ENCODE measurements at regions not wholly inside any gene's neighbourhood (a gene's known extent, or its start where the extent isn't known, plus 50 kb on each side); places are given as distances from the start of the nearest gene placed in this dataset.

DNA sequence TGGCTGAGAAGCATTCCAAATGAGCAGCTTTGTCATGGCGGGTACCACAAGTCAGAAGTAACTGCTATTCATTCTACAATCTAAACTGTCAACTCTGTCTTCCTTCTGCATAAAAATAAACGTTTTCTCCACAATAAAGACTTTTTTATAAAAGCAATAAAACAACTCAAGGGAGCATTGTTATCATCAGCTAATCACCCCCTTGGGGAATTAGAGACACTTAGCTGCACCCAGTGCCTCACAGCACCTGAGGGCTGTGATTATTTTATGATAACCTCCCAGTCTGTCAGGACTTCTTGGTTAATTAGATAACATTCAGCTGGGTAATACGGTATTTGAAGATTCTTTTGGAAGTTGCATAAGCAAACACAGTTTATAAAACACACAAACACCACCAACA is 155.6 kb downstream of the PPP1R3A start:
- TF ChIP-seq LEF1 (IDR thresholded peaks at IDR 0.05; ENCODE audit: borderline replicate concordance), result no peak
- TF ChIP-seq SUZ12 (IDR thresholded peaks at IDR 0.05), result no peak
- TF ChIP-seq NFRKB (IDR thresholded peaks at IDR 0.05), result no peak
- no peak for TF ChIP-seq FOXM1 (IDR thresholded peaks at IDR 0.05; ENCODE audit: borderline replicate concordance)
- TF ChIP-seq, protein P1, sequence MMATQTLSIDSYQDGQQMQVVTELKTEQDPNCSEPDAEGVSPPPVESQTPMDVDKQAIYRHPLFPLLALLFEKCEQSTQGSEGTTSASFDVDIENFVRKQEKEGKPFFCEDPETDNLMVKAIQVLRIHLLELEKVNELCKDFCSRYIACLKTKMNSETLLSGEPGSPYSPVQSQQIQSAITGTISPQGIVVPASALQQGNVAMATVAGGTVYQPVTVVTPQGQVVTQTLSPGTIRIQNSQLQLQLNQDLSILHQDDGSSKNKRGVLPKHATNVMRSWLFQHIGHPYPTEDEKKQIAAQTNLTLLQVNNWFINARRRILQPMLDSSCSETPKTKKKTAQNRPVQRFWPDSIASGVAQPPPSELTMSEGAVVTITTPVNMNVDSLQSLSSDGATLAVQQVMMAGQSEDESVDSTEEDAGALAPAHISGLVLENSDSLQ (IDR thresholded peaks at IDR 0.05), result no peak
- no peak for TF ChIP-seq ZNF384 (IDR thresholded peaks at IDR 0.05)
- TF ChIP-seq FOXA1 (IDR thresholded peaks at IDR 0.05), result no peak
- TF ChIP-seq ELF4 (IDR thresholded peaks at IDR 0.05), result no peak
- TF ChIP-seq SP1 (IDR thresholded peaks at IDR 0.05), result no peak
- TF ChIP-seq CTBP1 (IDR thresholded peaks at IDR 0.05; ENCODE audit: borderline replicate concordance), result no peak

Measured in HEK293T (cell line).